BLaER1 treated with 17β-estradiol and CSF1 and Interleukin-3, amounts not matched to agents 10 nM and 100 nM (cell line): ENCODE measurements at regions not wholly inside any gene's neighbourhood (a gene's known extent, or its start where the extent isn't known, plus 50 kb on each side); places are given as distances from the start of the nearest gene placed in this dataset.

ENCODE experiments used
- H3K27ac ChIP-seq, 11 experiments: shearing (Covaris generic); formaldehyde crosslinking; 2 replicates each; pipeline ENCODE4 v1.8.1; 2022
- H3K27me3 ChIP-seq, 11 experiments: shearing (Covaris generic); formaldehyde crosslinking; 2 replicates each; pipeline ENCODE4 v1.8.1; 2022
- H3K36me3 ChIP-seq, 11 experiments: shearing (Covaris generic); formaldehyde crosslinking; 2 replicates each; pipeline ENCODE4 v1.8.1; 2022
- H3K4me1 ChIP-seq, 10 experiments: shearing (Covaris generic); formaldehyde crosslinking; 2 replicates each; pipeline ENCODE4 v1.8.1; 2022
- H3K4me2 ChIP-seq, 11 experiments: shearing (Covaris generic); formaldehyde crosslinking; 2 replicates each; pipeline ENCODE4 v1.8.1; 2022
- H3K4me3 ChIP-seq, 10 experiments: shearing (Covaris generic); formaldehyde crosslinking; 2 replicates each; pipeline ENCODE4 v1.8.1; 2022
- H3K9ac ChIP-seq, 11 experiments: shearing (Covaris generic); formaldehyde crosslinking; 2 replicates each; pipeline ENCODE4 v1.8.1; 2022
- H3K9me3 ChIP-seq, 11 experiments: shearing (Covaris generic); formaldehyde crosslinking; replicated peaks in 1 of 11; 2 replicates each; pipeline ENCODE4 v1.8.1; 2022
- H4K20me1 ChIP-seq, 11 experiments: shearing (Covaris generic); formaldehyde crosslinking; 2 replicates each; pipeline ENCODE4 v1.8.1; 2022
- Cebpa-rat ChIP-seq, 11 experiments: shearing (Covaris generic); IDR thresholded peaks; 2 replicates each; pipeline ENCODE4 v1.8.1; 2022

- no peak overlapping the region for H3K4me3 ChIP-seq
- H3K9me3 ChIP-seq = no peaks in the 10 kb centered on the region
- no peaks in the 10 kb centered on the region for H4K20me1 ChIP-seq
- peaks cover 37 to 64% (median 55%) of the 10 kb centered on the region in 10 experiments for H3K4me1 ChIP-seq
- H3K36me3 ChIP-seq = no peaks in the 10 kb centered on the region
- no peak for TF ChIP-seq Cebpa-rat (IDR thresholded peaks at IDR 0.05)
- 0 out of 22 replicates have a peak, but pooled peaks cover 0 to 6% (median 0%) of the 10 kb centered on the region in 11 experiments for H3K27me3 ChIP-seq
- H3K4me2 ChIP-seq = peak overlapping the region in 3 of 11 experiments; percentile 13 to 20 (median 20); a peak in 3 of 22 replicates
- H3K27ac ChIP-seq = no peak overlapping the region
- no peak overlapping the region for H3K9ac ChIP-seq
Measured at GRCh38 chr11:111444040-111444439, 65.0 kb upstream of the POU2AF1 start.

GRCh38 chr11:111443640-111444039 is 64.6 kb upstream of the POU2AF1 start:
- Histone ChIP-seq H3K36me3 (no peaks in the 10 kb centered on the region), H3K9me3 (no peaks in the 10 kb centered on the region), H4K20me1 (no peaks in the 10 kb centered on the region), H3K4me2 (peak overlapping the region in 4 of 11 experiments; percentile 2 to 20 (median 16); a peak in 4 of 22 replicates), H3K4me3 (no peak overlapping the region), H3K27ac (no peak overlapping the region), H3K4me1 (peaks cover 41 to 68% (median 59%) of the 10 kb centered on the region in 10 experiments), H3K9ac (no peak overlapping the region), H3K27me3 (0 out of 22 replicates have a peak, but pooled peaks cover 0 to 6% (median 0%) of the 10 kb centered on the region in 11 experiments)
- TF ChIP-seq Cebpa-rat (IDR thresholded peaks at IDR 0.05) = no peak

- H3K27me3 ChIP-seq = 0 out of 22 replicates have a peak, but pooled peaks cover 0 to 6% (median 0%) of the 10 kb centered on the region in 11 experiments
- no peak for TF ChIP-seq Cebpa-rat (IDR thresholded peaks at IDR 0.05)
- H3K9me3 ChIP-seq = no peaks in the 10 kb centered on the region
- no peak overlapping the region for H3K4me3 ChIP-seq
- no peak overlapping the region for H3K27ac ChIP-seq
- H4K20me1 ChIP-seq = no peaks in the 10 kb centered on the region
- no peaks in the 10 kb centered on the region for H3K36me3 ChIP-seq
- no peak overlapping the region for H3K9ac ChIP-seq
- H3K4me1 ChIP-seq = peaks cover 42 to 74% (median 65%) of the 10 kb centered on the region in 10 experiments
- no peak overlapping the region for H3K4me2 ChIP-seq
Measured at GRCh38 chr11:111443032-111443431, 64.0 kb upstream of the POU2AF1 start.

GRCh38 chr11:111441443-111441842 is 62.4 kb upstream of the POU2AF1 start:
- H3K4me2 ChIP-seq = peak overlapping the region in 9 of 11 experiments; percentile 11 to 95 (median 82); a peak in 17 of 22 replicates
- no peak for TF ChIP-seq Cebpa-rat (IDR thresholded peaks at IDR 0.05)
- no peaks in the 10 kb centered on the region for H3K9me3 ChIP-seq
- H3K4me1 ChIP-seq = peaks cover 41 to 81% (median 70%) of the 10 kb centered on the region in 10 experiments
- no peak overlapping the region for H3K27ac ChIP-seq
- H3K27me3 ChIP-seq = no peaks in the 10 kb centered on the region
- no peaks in the 10 kb centered on the region for H3K36me3 ChIP-seq
- no peaks in the 10 kb centered on the region for H4K20me1 ChIP-seq
- peak overlapping the region in 1 of 11 experiments; percentile 43; a peak in 1 of 22 replicates for H3K9ac ChIP-seq
- no peak overlapping the region for H3K4me3 ChIP-seq

- Histone ChIP-seq H3K27ac (peak overlapping the region in 2 of 11 experiments; percentile 38 to 55; a peak in 3 of 22 replicates), H3K4me1 (peaks cover 35 to 81% (median 70%) of the 10 kb centered on the region in 10 experiments), H3K9me3 (no peaks in the 10 kb centered on the region), H3K4me3 (no peak overlapping the region), H4K20me1 (no peaks in the 10 kb centered on the region; a peak in 1 of 22 replicates), H3K9ac (no peak overlapping the region), H3K36me3 (no peaks in the 10 kb centered on the region), H3K4me2 (peak overlapping the region; percentile 11 to 95 (median 80); a peak in 17 of 22 replicates), H3K27me3 (no peaks in the 10 kb centered on the region)
- no peak for TF ChIP-seq Cebpa-rat (IDR thresholded peaks at IDR 0.05)
Measured at GRCh38 chr11:111440416-111441205, 61.5 kb upstream of the POU2AF1 start.

- Histone ChIP-seq H3K27me3 (no peaks in the 10 kb centered on the region), H3K36me3 (no peaks in the 10 kb centered on the region), H3K4me3 (no peak overlapping the region), H3K4me1 (peaks cover 34 to 81% (median 71%) of the 10 kb centered on the region in 10 experiments), H4K20me1 (no peaks in the 10 kb centered on the region; a peak in 1 of 22 replicates), H3K27ac (peak overlapping the region in 2 of 11 experiments; percentile 38 to 55; a peak in 2 of 22 replicates), H3K9me3 (no peaks in the 10 kb centered on the region), H3K4me2 (peak overlapping the region; percentile 25 to 95 (median 81); a peak in 21 of 22 replicates), H3K9ac (no peak overlapping the region)
- TF ChIP-seq Cebpa-rat (IDR thresholded peaks at IDR 0.05) = no peak
Measured at GRCh38 chr11:111439901-111440300, 60.8 kb upstream of the POU2AF1 start.

- peak overlapping the region in 5 of 11 experiments; percentile 1 to 55 (median 38); a peak in 8 of 22 replicates for H3K27ac ChIP-seq
- H3K4me1 ChIP-seq = peaks cover 34 to 82% (median 73%) of the 10 kb centered on the region in 10 experiments
- no peaks in the 10 kb centered on the region; a peak in 1 of 22 replicates for H4K20me1 ChIP-seq
- no peaks in the 10 kb centered on the region for H3K27me3 ChIP-seq
- no peaks in the 10 kb centered on the region for H3K9me3 ChIP-seq
- H3K4me3 ChIP-seq = no peak overlapping the region
- no peaks in the 10 kb centered on the region for H3K36me3 ChIP-seq
- peak overlapping the region in 3 of 11 experiments; percentile 46 to 61 (median 53); a peak in 5 of 22 replicates for H3K9ac ChIP-seq
- no peak for TF ChIP-seq Cebpa-rat (IDR thresholded peaks at IDR 0.05)
- H3K4me2 ChIP-seq = peak overlapping the region; percentile 25 to 95 (median 81)
Measured at GRCh38 chr11:111438846-111439520, 59.9 kb upstream of the POU2AF1 start.

GRCh38 chr11:111438168-111438567 is 59.1 kb upstream of the POU2AF1 start:
- TF ChIP-seq Cebpa-rat (IDR thresholded peaks at IDR 0.05) = no peak
- peaks cover 34 to 77% (median 73%) of the 10 kb centered on the region in 10 experiments for H3K4me1 ChIP-seq
- no peaks in the 10 kb centered on the region for H3K9me3 ChIP-seq
- H3K4me3 ChIP-seq = no peak overlapping the region
- H3K27ac ChIP-seq = peak overlapping the region in 2 of 11 experiments; percentile 50 to 55; a peak in 3 of 22 replicates
- H3K4me2 ChIP-seq = peak overlapping the region in 9 of 11 experiments; percentile 68 to 95 (median 82); a peak in 17 of 22 replicates
- no peaks in the 10 kb centered on the region for H3K36me3 ChIP-seq
- no peak overlapping the region for H3K9ac ChIP-seq
- H3K27me3 ChIP-seq = no peaks in the 10 kb centered on the region
- H4K20me1 ChIP-seq = no peaks in the 10 kb centered on the region; a peak in 1 of 22 replicates
